ENCODE measurements at regions not wholly inside any gene's neighbourhood (a gene's known extent, or its start where the extent isn't known, plus 50 kb on each side); places are given as distances from the start of the nearest gene placed in this dataset.

DNA sequence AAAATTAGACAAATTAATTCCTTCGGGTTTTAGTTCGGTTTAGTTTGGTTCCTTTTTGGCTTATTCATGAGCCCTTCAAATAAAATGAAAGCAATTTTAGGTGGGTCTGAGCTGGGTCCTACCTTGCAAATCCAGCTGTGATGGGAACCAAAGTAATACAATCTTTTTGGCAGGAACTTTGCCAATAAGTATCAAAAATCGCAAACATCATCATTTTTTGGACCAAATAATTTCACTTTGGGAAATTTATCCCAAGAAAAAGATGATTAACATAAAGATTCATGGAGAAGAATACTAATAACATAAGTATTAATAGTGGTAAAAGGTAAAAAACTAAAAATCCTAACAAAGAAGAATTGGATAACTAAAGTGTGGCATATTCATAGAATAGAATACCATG, 67.8 kb upstream of the MYOCD start:
- TF ChIP-seq, protein P1, sequence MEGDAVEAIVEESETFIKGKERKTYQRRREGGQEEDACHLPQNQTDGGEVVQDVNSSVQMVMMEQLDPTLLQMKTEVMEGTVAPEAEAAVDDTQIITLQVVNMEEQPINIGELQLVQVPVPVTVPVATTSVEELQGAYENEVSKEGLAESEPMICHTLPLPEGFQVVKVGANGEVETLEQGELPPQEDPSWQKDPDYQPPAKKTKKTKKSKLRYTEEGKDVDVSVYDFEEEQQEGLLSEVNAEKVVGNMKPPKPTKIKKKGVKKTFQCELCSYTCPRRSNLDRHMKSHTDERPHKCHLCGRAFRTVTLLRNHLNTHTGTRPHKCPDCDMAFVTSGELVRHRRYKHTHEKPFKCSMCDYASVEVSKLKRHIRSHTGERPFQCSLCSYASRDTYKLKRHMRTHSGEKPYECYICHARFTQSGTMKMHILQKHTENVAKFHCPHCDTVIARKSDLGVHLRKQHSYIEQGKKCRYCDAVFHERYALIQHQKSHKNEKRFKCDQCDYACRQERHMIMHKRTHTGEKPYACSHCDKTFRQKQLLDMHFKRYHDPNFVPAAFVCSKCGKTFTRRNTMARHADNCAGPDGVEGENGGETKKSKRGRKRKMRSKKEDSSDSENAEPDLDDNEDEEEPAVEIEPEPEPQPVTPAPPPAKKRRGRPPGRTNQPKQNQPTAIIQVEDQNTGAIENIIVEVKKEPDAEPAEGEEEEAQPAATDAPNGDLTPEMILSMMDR (IDR thresholded peaks at IDR 0.05), result no peak
- TF ChIP-seq POLR2AphosphoS5 (IDR thresholded peaks at IDR 0.05; ENCODE audit: low read depth, low read length), result no peak
